ENCODE measurements at regions not wholly inside any gene's neighbourhood (a gene's known extent, or its start where the extent isn't known, plus 50 kb on each side); places are given as distances from the start of the nearest gene placed in this dataset.

DNA sequence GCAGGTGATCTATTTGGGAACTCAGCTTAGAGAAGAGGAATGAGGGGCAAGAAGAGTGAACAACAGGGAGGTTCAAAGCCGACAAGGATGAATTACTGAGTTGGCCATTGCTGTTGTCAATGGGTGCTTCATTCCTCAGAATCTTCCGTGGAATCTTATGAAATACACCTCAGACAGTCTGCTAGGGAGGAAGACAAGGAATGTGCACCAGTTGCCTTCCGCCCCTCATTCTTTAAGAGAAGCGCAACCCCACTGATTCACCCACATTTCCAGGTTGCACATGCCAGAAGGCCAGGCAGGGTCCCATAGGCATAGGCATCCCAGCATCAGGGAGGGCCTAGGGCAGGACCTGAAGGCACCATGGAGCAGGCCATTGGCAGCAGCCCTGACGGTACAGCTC, 127.5 kb upstream of the TNFAIP3 start:
- TF ChIP-seq, protein P1, sequence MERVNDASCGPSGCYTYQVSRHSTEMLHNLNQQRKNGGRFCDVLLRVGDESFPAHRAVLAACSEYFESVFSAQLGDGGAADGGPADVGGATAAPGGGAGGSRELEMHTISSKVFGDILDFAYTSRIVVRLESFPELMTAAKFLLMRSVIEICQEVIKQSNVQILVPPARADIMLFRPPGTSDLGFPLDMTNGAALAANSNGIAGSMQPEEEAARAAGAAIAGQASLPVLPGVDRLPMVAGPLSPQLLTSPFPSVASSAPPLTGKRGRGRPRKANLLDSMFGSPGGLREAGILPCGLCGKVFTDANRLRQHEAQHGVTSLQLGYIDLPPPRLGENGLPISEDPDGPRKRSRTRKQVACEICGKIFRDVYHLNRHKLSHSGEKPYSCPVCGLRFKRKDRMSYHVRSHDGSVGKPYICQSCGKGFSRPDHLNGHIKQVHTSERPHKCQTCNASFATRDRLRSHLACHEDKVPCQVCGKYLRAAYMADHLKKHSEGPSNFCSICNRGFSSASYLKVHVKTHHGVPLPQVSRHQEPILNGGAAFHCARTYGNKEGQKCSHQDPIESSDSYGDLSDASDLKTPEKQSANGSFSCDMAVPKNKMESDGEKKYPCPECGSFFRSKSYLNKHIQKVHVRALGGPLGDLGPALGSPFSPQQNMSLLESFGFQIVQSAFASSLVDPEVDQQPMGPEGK (CRISPR knock-in tag; IDR thresholded peaks at IDR 0.05; ENCODE audit: borderline replicate concordance), result no peak
- TF ChIP-seq ESRRG (CRISPR knock-in tag; IDR thresholded peaks at IDR 0.05), result no peak
- no peak for TF ChIP-seq TOX (CRISPR knock-in tag; IDR thresholded peaks at IDR 0.05; ENCODE audit: borderline replicate concordance)
- TF ChIP-seq ZC3H10 (CRISPR knock-in tag; IDR thresholded peaks at IDR 0.05), result no peak
- TF ChIP-seq, protein P2, sequence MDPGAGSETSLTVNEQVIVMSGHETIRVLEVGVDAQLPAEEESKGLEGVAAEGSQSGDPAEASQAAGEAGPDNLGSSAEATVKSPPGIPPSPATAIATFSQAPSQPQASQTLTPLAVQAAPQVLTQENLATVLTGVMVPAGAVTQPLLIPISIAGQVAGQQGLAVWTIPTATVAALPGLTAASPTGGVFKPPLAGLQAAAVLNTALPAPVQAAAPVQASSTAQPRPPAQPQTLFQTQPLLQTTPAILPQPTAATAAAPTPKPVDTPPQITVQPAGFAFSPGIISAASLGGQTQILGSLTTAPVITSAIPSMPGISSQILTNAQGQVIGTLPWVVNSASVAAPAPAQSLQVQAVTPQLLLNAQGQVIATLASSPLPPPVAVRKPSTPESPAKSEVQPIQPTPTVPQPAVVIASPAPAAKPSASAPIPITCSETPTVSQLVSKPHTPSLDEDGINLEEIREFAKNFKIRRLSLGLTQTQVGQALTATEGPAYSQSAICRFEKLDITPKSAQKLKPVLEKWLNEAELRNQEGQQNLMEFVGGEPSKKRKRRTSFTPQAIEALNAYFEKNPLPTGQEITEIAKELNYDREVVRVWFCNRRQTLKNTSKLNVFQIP (CRISPR knock-in tag; IDR thresholded peaks at IDR 0.05; ENCODE audit: borderline replicate concordance, low read depth), result no peak
- no peak for TF ChIP-seq ARNTL (CRISPR knock-in tag; IDR thresholded peaks at IDR 0.05; ENCODE audit: borderline replicate concordance, low read depth)
- no peak for TF ChIP-seq OSR1 (CRISPR knock-in tag; IDR thresholded peaks at IDR 0.05)
- no peak for TF ChIP-seq ZFP30 (CRISPR knock-in tag; IDR thresholded peaks at IDR 0.05)
- TF ChIP-seq, protein P3, sequence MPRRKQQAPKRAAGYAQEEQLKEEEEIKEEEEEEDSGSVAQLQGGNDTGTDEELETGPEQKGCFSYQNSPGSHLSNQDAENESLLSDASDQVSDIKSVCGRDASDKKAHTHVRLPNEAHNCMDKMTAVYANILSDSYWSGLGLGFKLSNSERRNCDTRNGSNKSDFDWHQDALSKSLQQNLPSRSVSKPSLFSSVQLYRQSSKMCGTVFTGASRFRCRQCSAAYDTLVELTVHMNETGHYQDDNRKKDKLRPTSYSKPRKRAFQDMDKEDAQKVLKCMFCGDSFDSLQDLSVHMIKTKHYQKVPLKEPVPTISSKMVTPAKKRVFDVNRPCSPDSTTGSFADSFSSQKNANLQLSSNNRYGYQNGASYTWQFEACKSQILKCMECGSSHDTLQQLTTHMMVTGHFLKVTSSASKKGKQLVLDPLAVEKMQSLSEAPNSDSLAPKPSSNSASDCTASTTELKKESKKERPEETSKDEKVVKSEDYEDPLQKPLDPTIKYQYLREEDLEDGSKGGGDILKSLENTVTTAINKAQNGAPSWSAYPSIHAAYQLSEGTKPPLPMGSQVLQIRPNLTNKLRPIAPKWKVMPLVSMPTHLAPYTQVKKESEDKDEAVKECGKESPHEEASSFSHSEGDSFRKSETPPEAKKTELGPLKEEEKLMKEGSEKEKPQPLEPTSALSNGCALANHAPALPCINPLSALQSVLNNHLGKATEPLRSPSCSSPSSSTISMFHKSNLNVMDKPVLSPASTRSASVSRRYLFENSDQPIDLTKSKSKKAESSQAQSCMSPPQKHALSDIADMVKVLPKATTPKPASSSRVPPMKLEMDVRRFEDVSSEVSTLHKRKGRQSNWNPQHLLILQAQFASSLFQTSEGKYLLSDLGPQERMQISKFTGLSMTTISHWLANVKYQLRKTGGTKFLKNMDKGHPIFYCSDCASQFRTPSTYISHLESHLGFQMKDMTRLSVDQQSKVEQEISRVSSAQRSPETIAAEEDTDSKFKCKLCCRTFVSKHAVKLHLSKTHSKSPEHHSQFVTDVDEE (CRISPR knock-in tag; IDR thresholded peaks at IDR 0.05), result no peak
- TF ChIP-seq ISL1 (CRISPR knock-in tag; IDR thresholded peaks at IDR 0.05), result no peak
- TF ChIP-seq, protein P4, sequence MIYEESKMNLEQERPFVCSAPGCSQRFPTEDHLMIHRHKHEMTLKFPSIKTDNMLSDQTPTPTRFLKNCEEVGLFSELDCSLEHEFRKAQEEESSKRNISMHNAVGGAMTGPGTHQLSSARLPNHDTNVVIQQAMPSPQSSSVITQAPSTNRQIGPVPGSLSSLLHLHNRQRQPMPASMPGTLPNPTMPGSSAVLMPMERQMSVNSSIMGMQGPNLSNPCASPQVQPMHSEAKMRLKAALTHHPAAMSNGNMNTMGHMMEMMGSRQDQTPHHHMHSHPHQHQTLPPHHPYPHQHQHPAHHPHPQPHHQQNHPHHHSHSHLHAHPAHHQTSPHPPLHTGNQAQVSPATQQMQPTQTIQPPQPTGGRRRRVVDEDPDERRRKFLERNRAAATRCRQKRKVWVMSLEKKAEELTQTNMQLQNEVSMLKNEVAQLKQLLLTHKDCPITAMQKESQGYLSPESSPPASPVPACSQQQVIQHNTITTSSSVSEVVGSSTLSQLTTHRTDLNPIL (CRISPR knock-in tag; IDR thresholded peaks at IDR 0.05; ENCODE audit: low read depth), result no peak
- TF ChIP-seq RARB (CRISPR knock-in tag; IDR thresholded peaks at IDR 0.05), result no peak
- TF ChIP-seq ZFP3 (CRISPR knock-in tag; IDR thresholded peaks at IDR 0.05), result no peak
- no peak for TF ChIP-seq BACH2 (CRISPR knock-in tag; IDR thresholded peaks at IDR 0.05; ENCODE audit: borderline replicate concordance)
- no peak for TF ChIP-seq ZNF565 (CRISPR knock-in tag; conservative IDR thresholded peaks at IDR 0.05; ENCODE audit: low read depth)
- TF ChIP-seq CSDC2 (CRISPR knock-in tag; IDR thresholded peaks at IDR 0.05), result no peak
- TF ChIP-seq TCF4 (CRISPR knock-in tag; IDR thresholded peaks at IDR 0.05; ENCODE audit: borderline replicate concordance), result no peak
- no peak for TF ChIP-seq GLIS3 (CRISPR knock-in tag; IDR thresholded peaks at IDR 0.05)
- no peak for ATAC-seq

DNA sequence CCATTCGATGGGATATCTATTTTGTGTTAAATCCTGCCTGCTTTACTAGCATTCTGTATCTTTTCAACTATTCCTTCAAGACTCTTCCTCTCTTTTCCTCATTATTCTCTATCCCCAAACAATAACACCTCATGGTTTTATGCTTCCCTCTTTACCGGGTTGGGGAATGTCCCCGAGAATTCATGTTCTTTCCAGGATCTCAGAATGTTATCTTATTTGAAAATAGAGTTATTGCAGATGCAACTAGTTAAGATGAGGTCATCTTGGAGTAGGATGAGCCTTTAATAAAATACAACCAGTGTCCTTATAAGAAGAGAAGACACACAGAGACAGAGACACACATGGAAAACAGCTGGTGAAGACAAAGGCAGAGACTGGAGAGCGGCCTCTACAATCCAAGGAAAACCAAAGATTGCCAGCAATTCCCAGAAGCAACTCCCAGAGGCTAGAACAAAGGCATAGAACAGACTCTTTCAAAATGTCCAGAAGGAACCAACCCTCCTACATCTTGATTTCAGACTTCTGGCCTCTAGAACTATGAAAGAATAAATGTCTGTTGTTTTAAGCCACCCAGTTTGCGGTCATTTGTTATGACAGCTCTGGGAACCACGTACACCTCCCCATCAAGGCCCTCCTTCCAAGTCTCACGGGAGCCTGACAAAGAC, 126.8 kb upstream of the TNFAIP3 start:
- ATAC-seq, result no peak
- TF ChIP-seq PPARA (CRISPR knock-in tag; IDR thresholded peaks at IDR 0.05; ENCODE audit: borderline replicate concordance) (no peak), ZNF565 (CRISPR knock-in tag; conservative IDR thresholded peaks at IDR 0.05; ENCODE audit: low read depth) (no peak), ZNF70 (CRISPR knock-in tag; IDR thresholded peaks at IDR 0.05) (no peak), SNAI2 (CRISPR knock-in tag; IDR thresholded peaks at IDR 0.05) (no peak), ZC3H10 (CRISPR knock-in tag; IDR thresholded peaks at IDR 0.05) (no peak), BACH2 (CRISPR knock-in tag; IDR thresholded peaks at IDR 0.05; ENCODE audit: borderline replicate concordance) (no peak), ESRRG (CRISPR knock-in tag; IDR thresholded peaks at IDR 0.05) (no peak), TOX (CRISPR knock-in tag; IDR thresholded peaks at IDR 0.05; ENCODE audit: borderline replicate concordance) (no peak), CSDC2 (CRISPR knock-in tag; IDR thresholded peaks at IDR 0.05) (no peak), ISL1 (CRISPR knock-in tag; IDR thresholded peaks at IDR 0.05) (no peak), TCF4 (CRISPR knock-in tag; IDR thresholded peaks at IDR 0.05; ENCODE audit: borderline replicate concordance) (no peak), ZFP3 (CRISPR knock-in tag; IDR thresholded peaks at IDR 0.05) (no peak), OSR1 (CRISPR knock-in tag; IDR thresholded peaks at IDR 0.05) (no peak)
- TF ChIP-seq, protein P3 (CRISPR knock-in tag; IDR thresholded peaks at IDR 0.05), result no peak
- TF ChIP-seq, protein P4 (CRISPR knock-in tag; IDR thresholded peaks at IDR 0.05; ENCODE audit: low read depth), result no peak
